ENCODE measurements at regions not wholly inside any gene's neighbourhood (a gene's known extent, or its start where the extent isn't known, plus 50 kb on each side); places are given as distances from the start of the nearest gene placed in this dataset.

- TF ChIP-seq CTCF (IDR thresholded peaks at IDR 0.05; ENCODE audit: poor library complexity, severe bottlenecking) (no peak), EP300 (conservative IDR thresholded peaks at IDR 0.05; ENCODE audit: poor library complexity, severe bottlenecking) (no peak), SMC3 (conservative IDR thresholded peaks at IDR 0.05; ENCODE audit: poor library complexity) (no peak), POLR2AphosphoS5 (IDR thresholded peaks at IDR 0.05) (no peak), MXI1 (conservative IDR thresholded peaks at IDR 0.05; ENCODE audit: poor library complexity, severe bottlenecking) (no peak)
Observed at GRCh38 chr5:165187815-165188214, 1682.4 kb downstream of the MAT2B start.
